Astrocyte (in vitro differentiated cells and primary cell): ENCODE measurements at regions not wholly inside any gene's neighbourhood (a gene's known extent, or its start where the extent isn't known, plus 50 kb on each side); places are given as distances from the start of the nearest gene placed in this dataset.

Experiments
- DNase-seq: peaks from one replicate; pipeline ENCODE4 v3.0.0-alpha.2; 2010; ENCODE audit warnings: low read depth
- FAIRE-seq: peaks from 2 replicates; lab custom pipeline; 2011; peaks lifted over from hg19 to GRCh38; lab: Jason Lieb, UNC
- H2AFZ ChIP-seq: 2 replicates; pipeline ENCODE4 v1.6.0; 2012; ENCODE audit warnings: low read depth, low read length, inconsistent platforms
- H3K27ac ChIP-seq: 2 replicates; pipeline ENCODE4 v1.5.1; 2011; ENCODE audit warnings: low read depth, low read length, inconsistent platforms
- H3K27me3 ChIP-seq: 2 replicates; pipeline ENCODE4 v1.6.0; 2011; ENCODE audit warnings: low read length, inconsistent platforms; ENCODE audit not compliant: insufficient read depth
- H3K36me3 ChIP-seq: 2 replicates; pipeline ENCODE4 v1.5.1; 2011; ENCODE audit warnings: low read length, inconsistent platforms; ENCODE audit not compliant: insufficient read depth
- H3K4me1 ChIP-seq: 2 replicates; pipeline ENCODE4 v1.5.1; 2011; ENCODE audit warnings: low read length, inconsistent platforms; ENCODE audit not compliant: insufficient read depth
- H3K4me2 ChIP-seq: 2 replicates; pipeline ENCODE4 v1.6.0; 2012; ENCODE audit warnings: low read length, inconsistent platforms
- H3K4me3 ChIP-seq: 2 replicates; pipeline ENCODE4 v1.5.1; 2011; ENCODE audit warnings: low read depth, mild to moderate bottlenecking, low read length, inconsistent platforms; ENCODE audit not compliant: insufficient read depth
- H3K79me2 ChIP-seq: 2 replicates; pipeline ENCODE4 v1.6.0; 2012; ENCODE audit warnings: mild to moderate bottlenecking, low read length, inconsistent platforms; ENCODE audit not compliant: insufficient read depth
- H3K9ac ChIP-seq: 2 replicates; pipeline ENCODE4 v1.6.0; 2012; ENCODE audit warnings: mild to moderate bottlenecking, low read length, inconsistent platforms
- H3K9me3 ChIP-seq: 2 replicates; pipeline ENCODE4 v1.5.1; 2012; ENCODE audit warnings: low read depth, mild to moderate bottlenecking, low read length, inconsistent platforms; ENCODE audit not compliant: insufficient read depth
- H4K20me1 ChIP-seq: 2 replicates; pipeline ENCODE4 v1.6.0; 2012; ENCODE audit warnings: low read length, inconsistent platforms; ENCODE audit not compliant: insufficient read depth
- H3K27ac Mint-ChIP-seq: one replicate; pipeline ENCODE4 v1.8.0; 2021; ENCODE audit warnings: mild to moderate bottlenecking, mixed read lengths; ENCODE audit not compliant: unreplicated experiment
- H3K27me3 Mint-ChIP-seq: one replicate; pipeline ENCODE4 v1.8.0; 2021; ENCODE audit warnings: low read depth, mixed read lengths; ENCODE audit not compliant: unreplicated experiment
- H3K36me3 Mint-ChIP-seq: one replicate; pipeline ENCODE4 v1.8.0; 2021; ENCODE audit warnings: low read depth, mixed read lengths; ENCODE audit not compliant: unreplicated experiment
- H3K4me1 Mint-ChIP-seq: one replicate; pipeline ENCODE4 v1.8.0; 2021; ENCODE audit warnings: low read depth, mixed read lengths; ENCODE audit not compliant: unreplicated experiment
- H3K4me3 Mint-ChIP-seq: one replicate; pipeline ENCODE4 v1.8.0; 2021; ENCODE audit warnings: mild to moderate bottlenecking, moderate library complexity, mixed read lengths; ENCODE audit not compliant: unreplicated experiment
- H3K9me3 Mint-ChIP-seq: one replicate; pipeline ENCODE4 v1.8.0; 2021; ENCODE audit warnings: mild to moderate bottlenecking, mixed read lengths; ENCODE audit not compliant: unreplicated experiment
- EZH2 ChIP-seq: IDR thresholded peaks from 2 replicates; pipeline ENCODE4 v1.6.1; 2012; ENCODE audit warnings: mild to moderate bottlenecking, low read length, inconsistent platforms; ENCODE audit not compliant: insufficient read depth
- TF ChIP-seq, protein P1 (sequence below): IDR thresholded peaks from 2 replicates; pipeline ENCODE4 v1.5.1; 2011; ENCODE audit warnings: low read depth, mild to moderate bottlenecking, inconsistent platforms, low read length, moderate library complexity; ENCODE audit not compliant: insufficient read depth

DNA sequence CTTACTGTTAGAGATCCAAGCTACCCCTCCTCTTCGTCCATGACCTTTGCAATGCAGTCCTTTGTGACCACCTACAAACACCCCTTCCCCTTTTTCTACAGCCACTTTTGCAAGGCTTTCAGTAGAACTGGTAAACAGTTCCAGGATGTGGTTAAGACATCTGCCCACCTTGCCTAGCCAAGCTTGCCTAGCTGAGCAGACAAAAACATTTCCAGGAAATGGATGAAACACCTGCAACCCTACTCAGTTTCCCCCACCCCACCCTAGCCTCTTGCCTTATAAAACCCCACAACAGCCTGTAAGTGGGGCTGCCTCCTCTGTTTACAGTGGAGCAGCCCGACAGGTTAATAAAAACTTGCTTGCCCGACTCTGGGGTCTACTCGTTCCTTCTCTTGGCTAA lies 133.8 kb downstream of the ZC4H2 start:
- DNase-seq (no peak), FAIRE-seq (no peak)
- no peaks in the 10 kb centered on the region for H3K4me1 ChIP-seq
- H3K27ac Mint-ChIP-seq = no peak overlapping the region
- no peaks in the 10 kb centered on the region for H3K27me3 ChIP-seq
- H3K9me3 Mint-ChIP-seq = peaks cover 3% of the 10 kb centered on the region
- no peak overlapping the region for H2AFZ ChIP-seq
- H3K9ac ChIP-seq = no peak overlapping the region
- no peaks in the 10 kb centered on the region for H4K20me1 ChIP-seq
- no peak overlapping the region for H3K4me3 ChIP-seq
- no peaks in the 10 kb centered on the region for H3K36me3 Mint-ChIP-seq
- H3K79me2 ChIP-seq = no peaks in the 10 kb centered on the region
- no peaks in the 10 kb centered on the region for H3K4me1 Mint-ChIP-seq
- no peak overlapping the region for H3K27ac ChIP-seq
- no peak overlapping the region for H3K4me2 ChIP-seq
- no peaks in the 10 kb centered on the region for H3K9me3 ChIP-seq
- no peak for TF ChIP-seq EZH2
- H3K4me3 Mint-ChIP-seq = no peak overlapping the region
- no peaks in the 10 kb centered on the region for H3K27me3 Mint-ChIP-seq
- no peaks in the 10 kb centered on the region for H3K36me3 ChIP-seq

GRCh38 chrX:64805683-64806082 lies 170.6 kb downstream of the ZC4H2 start:
- Mint-ChIP-seq H3K27me3 (no peaks in the 10 kb centered on the region), H3K4me1 (no peaks in the 10 kb centered on the region), H3K36me3 (no peaks in the 10 kb centered on the region), H3K27ac (no peak overlapping the region), H3K4me3 (no peak overlapping the region), H3K9me3 (peaks cover 8% of the 10 kb centered on the region)
- Histone ChIP-seq H3K9me3 (no peaks in the 10 kb centered on the region), H3K27ac (no peak overlapping the region), H3K79me2 (no peaks in the 10 kb centered on the region), H3K4me1 (no peaks in the 10 kb centered on the region), H2AFZ (no peak overlapping the region), H3K4me2 (no peak overlapping the region), H4K20me1 (no peaks in the 10 kb centered on the region), H3K9ac (no peak overlapping the region), H3K36me3 (no peaks in the 10 kb centered on the region), H3K27me3 (no peaks in the 10 kb centered on the region), H3K4me3 (no peak overlapping the region)
- TF ChIP-seq EZH2 = no peak
- TF ChIP-seq, protein P1, sequence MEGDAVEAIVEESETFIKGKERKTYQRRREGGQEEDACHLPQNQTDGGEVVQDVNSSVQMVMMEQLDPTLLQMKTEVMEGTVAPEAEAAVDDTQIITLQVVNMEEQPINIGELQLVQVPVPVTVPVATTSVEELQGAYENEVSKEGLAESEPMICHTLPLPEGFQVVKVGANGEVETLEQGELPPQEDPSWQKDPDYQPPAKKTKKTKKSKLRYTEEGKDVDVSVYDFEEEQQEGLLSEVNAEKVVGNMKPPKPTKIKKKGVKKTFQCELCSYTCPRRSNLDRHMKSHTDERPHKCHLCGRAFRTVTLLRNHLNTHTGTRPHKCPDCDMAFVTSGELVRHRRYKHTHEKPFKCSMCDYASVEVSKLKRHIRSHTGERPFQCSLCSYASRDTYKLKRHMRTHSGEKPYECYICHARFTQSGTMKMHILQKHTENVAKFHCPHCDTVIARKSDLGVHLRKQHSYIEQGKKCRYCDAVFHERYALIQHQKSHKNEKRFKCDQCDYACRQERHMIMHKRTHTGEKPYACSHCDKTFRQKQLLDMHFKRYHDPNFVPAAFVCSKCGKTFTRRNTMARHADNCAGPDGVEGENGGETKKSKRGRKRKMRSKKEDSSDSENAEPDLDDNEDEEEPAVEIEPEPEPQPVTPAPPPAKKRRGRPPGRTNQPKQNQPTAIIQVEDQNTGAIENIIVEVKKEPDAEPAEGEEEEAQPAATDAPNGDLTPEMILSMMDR = no peak
- FAIRE-seq (peak; percentile 20), DNase-seq (no peak)

- no peak overlapping the region for H3K9ac ChIP-seq
- H3K27ac ChIP-seq = no peak overlapping the region
- H3K36me3 ChIP-seq = no peaks in the 10 kb centered on the region
- FAIRE-seq = no peak
- H3K9me3 ChIP-seq = no peaks in the 10 kb centered on the region
- H3K4me1 ChIP-seq = no peaks in the 10 kb centered on the region
- Mint-ChIP-seq H3K4me1 (no peaks in the 10 kb centered on the region), H3K36me3 (no peaks in the 10 kb centered on the region), H3K9me3 (no peaks in the 10 kb centered on the region), H3K27ac (no peak overlapping the region), H3K27me3 (no peaks in the 10 kb centered on the region), H3K4me3 (no peak overlapping the region)
- H3K4me2 ChIP-seq = no peak overlapping the region
- H2AFZ ChIP-seq = no peak overlapping the region
- no peaks in the 10 kb centered on the region for H4K20me1 ChIP-seq
- no peak overlapping the region for H3K4me3 ChIP-seq
- no peaks in the 10 kb centered on the region for H3K27me3 ChIP-seq
- H3K79me2 ChIP-seq = no peaks in the 10 kb centered on the region
- no peak for DNase-seq
- no peak for TF ChIP-seq EZH2
- TF ChIP-seq, protein P1 = no peak
Measured at GRCh38 chrX:64792598-64793337, 183.5 kb downstream of the ZC4H2 start.
